CD4-positive, CD25-positive, alpha-beta regulatory T cell (primary cell): ENCODE measurements at regions not wholly inside any gene's neighbourhood (a gene's known extent, or its start where the extent isn't known, plus 50 kb on each side); places are given as distances from the start of the nearest gene placed in this dataset.

ENCODE experiments used
- ATAC-seq, 2 donors: fragments of 150-1000 bp; cut with Tn5 transposase; one replicate each; pipeline ENCODE4 v1.10.0; 2021; ENCODE audit warnings: low read depth in 2 of 2, moderate number of reproducible peaks in 2 of 2, moderate library complexity in 1 of 2
- DNase-seq, 3 donors: peaks; one replicate each; pipeline versions ENCODE4 v3.0.0 to v3.0.0-alpha.2; 2012 to 2022; ENCODE audit warnings: mixed read lengths in 1 of 3
- H3K27ac ChIP-seq: one replicate; pipeline ENCODE4 v1.7.0; 2013; ENCODE audit warnings: mild to moderate bottlenecking, low read length; ENCODE audit not compliant: insufficient read depth, poor library complexity, severe bottlenecking
- H3K27me3 ChIP-seq: one replicate; pipeline ENCODE4 v1.7.0; 2013; ENCODE audit warnings: low read length; ENCODE audit not compliant: control insufficient read depth, insufficient read depth
- H3K36me3 ChIP-seq: one replicate; pipeline ENCODE4 v1.7.0; 2013; ENCODE audit warnings: mild to moderate bottlenecking, low read length, moderate library complexity; ENCODE audit not compliant: control insufficient read depth, insufficient read depth
- H3K4me1 ChIP-seq: 2 replicates; pipeline ENCODE4 v1.7.0; 2013; ENCODE audit warnings: mild to moderate bottlenecking, low read length; ENCODE audit not compliant: insufficient read depth, control insufficient read depth, poor library complexity, severe bottlenecking
- H3K4me3 ChIP-seq: one replicate; pipeline ENCODE4 v1.7.0; 2013; ENCODE audit warnings: low read depth, mild to moderate bottlenecking, low read length, moderate library complexity
- H3K9me3 ChIP-seq, 2 experiments: 1 replicate in 1 of 2; 2 replicates in 1 of 2; pipeline ENCODE4 v1.7.0; 2013; ENCODE audit warnings: low read length in 2 of 2, mild to moderate bottlenecking in 1 of 2, moderate library complexity in 1 of 2; ENCODE audit not compliant: control insufficient read depth in 2 of 2
- H3K27ac Mint-ChIP-seq, 3 donors: one replicate each; pipeline ENCODE4 v1.8.0; 2020 to 2022; ENCODE audit warnings: mild to moderate bottlenecking in 3 of 3, mixed read lengths in 3 of 3, moderate library complexity in 2 of 3
- H3K27me3 Mint-ChIP-seq: one replicate; pipeline ENCODE4 v1.8.0; 2022; ENCODE audit warnings: mild to moderate bottlenecking, mixed read lengths
- H3K36me3 Mint-ChIP-seq: one replicate; pipeline ENCODE4 v1.8.0; 2020; ENCODE audit warnings: mixed read lengths
- H3K4me1 Mint-ChIP-seq, 4 donors: one replicate each; pipeline ENCODE4 v1.8.0; 2020 to 2022; ENCODE audit warnings: mixed read lengths in 4 of 4, mild to moderate bottlenecking in 1 of 4
- H3K4me3 Mint-ChIP-seq, 4 donors: one replicate each; pipeline ENCODE4 v1.8.0; 2020 to 2022; ENCODE audit warnings: mild to moderate bottlenecking in 4 of 4, mixed read lengths in 4 of 4, moderate library complexity in 3 of 4
- H3K9me3 Mint-ChIP-seq, 7 donors: one replicate each; pipeline ENCODE4 v1.8.0; 2020 to 2022; ENCODE audit warnings: mixed read lengths in 7 of 7, mild to moderate bottlenecking in 3 of 7, moderate library complexity in 2 of 7

GRCh38 chr6:152874846-152875568 lies 107.8 kb downstream of the FBXO5 start:
- H3K4me1 ChIP-seq = no peaks in the 10 kb centered on the region
- ATAC-seq (no peak), DNase-seq (no peak)
- H3K27ac Mint-ChIP-seq = no peak overlapping the region
- H3K36me3 ChIP-seq = no peaks in the 10 kb centered on the region
- H3K9me3 Mint-ChIP-seq = peaks cover 0 to 8% (median 5%) of the 10 kb centered on the region in 7 donors
- H3K9me3 ChIP-seq = no peaks in the 10 kb centered on the region
- H3K27ac ChIP-seq = no peak overlapping the region
- H3K27me3 Mint-ChIP-seq = peaks cover 8% of the 10 kb centered on the region
- H3K4me3 Mint-ChIP-seq = no peak overlapping the region
- no peaks in the 10 kb centered on the region for H3K36me3 Mint-ChIP-seq
- H3K27me3 ChIP-seq = no peaks in the 10 kb centered on the region
- no peaks in the 10 kb centered on the region for H3K4me1 Mint-ChIP-seq
- H3K4me3 ChIP-seq = no peak overlapping the region

- peaks cover 0 to 18% (median 5%) of the 10 kb centered on the region in 7 donors for H3K9me3 Mint-ChIP-seq
- H3K4me3 Mint-ChIP-seq = no peak overlapping the region
- H3K27me3 Mint-ChIP-seq = peaks cover 12% of the 10 kb centered on the region
- no peaks in the 10 kb centered on the region for H3K4me1 ChIP-seq
- no peaks in the 10 kb centered on the region for H3K36me3 Mint-ChIP-seq
- H3K36me3 ChIP-seq = no peaks in the 10 kb centered on the region
- H3K4me1 Mint-ChIP-seq = no peaks in the 10 kb centered on the region
- no peak overlapping the region for H3K27ac ChIP-seq
- H3K4me3 ChIP-seq = no peak overlapping the region
- H3K9me3 ChIP-seq = no peaks in the 10 kb centered on the region
- no peak overlapping the region for H3K27ac Mint-ChIP-seq
- DNase-seq = no peak
- H3K27me3 ChIP-seq = no peaks in the 10 kb centered on the region
- ATAC-seq = no peak
These were observed 103.2 kb downstream of the FBXO5 start for GRCh38 chr6:152879681-152880080.

- H3K27ac ChIP-seq = no peak overlapping the region
- Mint-ChIP-seq H3K4me3 (no peak overlapping the region), H3K4me1 (peaks cover 0 to 5% (median 1%) of the 10 kb centered on the region in 4 donors), H3K9me3 (peaks cover 0 to 3% (median 0%) of the 10 kb centered on the region in 7 donors), H3K27ac (no peak overlapping the region), H3K27me3 (peaks cover 15% of the 10 kb centered on the region), H3K36me3 (no peaks in the 10 kb centered on the region)
- ATAC-seq (no peak), DNase-seq (no peak)
- no peak overlapping the region for H3K4me3 ChIP-seq
- no peaks in the 10 kb centered on the region for H3K4me1 ChIP-seq
- no peaks in the 10 kb centered on the region for H3K27me3 ChIP-seq
- no peaks in the 10 kb centered on the region for H3K9me3 ChIP-seq
- H3K36me3 ChIP-seq = no peaks in the 10 kb centered on the region
These were observed 89.7 kb downstream of the FBXO5 start for GRCh38 chr6:152893187-152893586.

GRCh38 chr6:152896923-152897322 lies 85.9 kb downstream of the FBXO5 start:
- no peaks in the 10 kb centered on the region for H3K9me3 Mint-ChIP-seq
- no peaks in the 10 kb centered on the region for H3K9me3 ChIP-seq
- H3K27me3 Mint-ChIP-seq = peaks cover 10% of the 10 kb centered on the region
- H3K4me3 ChIP-seq = no peak overlapping the region
- peaks cover 0 to 5% (median 1%) of the 10 kb centered on the region in 4 donors for H3K4me1 Mint-ChIP-seq
- H3K36me3 Mint-ChIP-seq = no peaks in the 10 kb centered on the region
- no peak overlapping the region for H3K27ac Mint-ChIP-seq
- H3K36me3 ChIP-seq = no peaks in the 10 kb centered on the region
- no peak for ATAC-seq
- no peaks in the 10 kb centered on the region for H3K4me1 ChIP-seq
- no peak overlapping the region for H3K27ac ChIP-seq
- no peak overlapping the region for H3K4me3 Mint-ChIP-seq
- H3K27me3 ChIP-seq = no peaks in the 10 kb centered on the region
- DNase-seq = no peak

GRCh38 chr6:152897807-152898399 lies 84.9 kb downstream of the FBXO5 start:
- DNase-seq = peak; percentile 18 to 56 (median 40)
- Mint-ChIP-seq H3K27me3 (peaks cover 10% of the 10 kb centered on the region), H3K4me3 (no peak overlapping the region), H3K4me1 (peaks cover 0 to 5% (median 1%) of the 10 kb centered on the region in 4 donors), H3K36me3 (no peaks in the 10 kb centered on the region), H3K9me3 (no peaks in the 10 kb centered on the region), H3K27ac (no peak overlapping the region)
- no peak overlapping the region for H3K27ac ChIP-seq
- H3K36me3 ChIP-seq = no peaks in the 10 kb centered on the region
- ATAC-seq = peak; percentile 78 to 83
- no peak overlapping the region for H3K4me3 ChIP-seq
- no peaks in the 10 kb centered on the region for H3K9me3 ChIP-seq
- no peaks in the 10 kb centered on the region for H3K4me1 ChIP-seq
- H3K27me3 ChIP-seq = no peaks in the 10 kb centered on the region

- Mint-ChIP-seq H3K27ac (no peak overlapping the region), H3K27me3 (peaks cover 8% of the 10 kb centered on the region), H3K4me1 (no peaks in the 10 kb centered on the region), H3K4me3 (no peak overlapping the region), H3K36me3 (no peaks in the 10 kb centered on the region), H3K9me3 (no peaks in the 10 kb centered on the region)
- no peak for DNase-seq
- Histone ChIP-seq H3K27ac (no peak overlapping the region), H3K4me3 (no peak overlapping the region), H3K4me1 (no peaks in the 10 kb centered on the region), H3K9me3 (no peaks in the 10 kb centered on the region), H3K36me3 (no peaks in the 10 kb centered on the region), H3K27me3 (peaks cover 2% of the 10 kb centered on the region)
- no peak for ATAC-seq
These were observed 78.2 kb downstream of the FBXO5 start for GRCh38 chr6:152904678-152905077.

GRCh38 chr6:152905551-152906299 lies 77.1 kb downstream of the FBXO5 start:
- Mint-ChIP-seq H3K4me3 (no peak overlapping the region), H3K36me3 (no peaks in the 10 kb centered on the region), H3K27me3 (peaks cover 8% of the 10 kb centered on the region), H3K9me3 (no peaks in the 10 kb centered on the region), H3K27ac (no peak overlapping the region), H3K4me1 (no peaks in the 10 kb centered on the region)
- Histone ChIP-seq H3K27me3 (peaks cover 2% of the 10 kb centered on the region), H3K9me3 (no peaks in the 10 kb centered on the region), H3K27ac (no peak overlapping the region), H3K4me1 (no peaks in the 10 kb centered on the region), H3K4me3 (no peak overlapping the region), H3K36me3 (no peaks in the 10 kb centered on the region)
- ATAC-seq (no peak), DNase-seq (no peak)
